Breast epithelium (tissue), 4 donors: ENCODE measurements at regions not wholly inside any gene's neighbourhood (a gene's known extent, or its start where the extent isn't known, plus 50 kb on each side); places are given as distances from the start of the nearest gene placed in this dataset.
"Not testable (repeated sequence)": the region's sequence is repeated elsewhere in the genome, so short reads cannot be mapped to it uniquely, and the experiment has no call there.

Experiments
- DNase-seq, 2 donors: peaks; one replicate each; pipeline ENCODE4 v3.0.0-alpha.2; 2019; ENCODE audit warnings: low spot score in 2 of 2
- H3K27ac ChIP-seq, 2 donors: fragments of 200-600 bp; sonication (generic) in 1 of 2; one replicate each; pipeline ENCODE4 v1.5.1; 2016 to 2019; ENCODE audit warnings: mild to moderate bottlenecking in 1 of 2
- H3K27me3 ChIP-seq, 2 donors: fragments of 200-600 bp; sonication (generic) in 1 of 2; one replicate each; pipeline versions ENCODE4 v1.5.1 to v1.6.0; 2017 to 2019; ENCODE audit warnings: control low read depth in 1 of 2, mild to moderate bottlenecking in 1 of 2
- H3K36me3 ChIP-seq: fragments of 200-600 bp; one replicate; pipeline ENCODE4 v1.5.1; 2019
- H3K4me1 ChIP-seq, 2 donors: fragments of 200-600 bp; sonication (generic); one replicate each; pipeline ENCODE4 v1.5.1; 2016 to 2019; ENCODE audit warnings: control low read depth in 1 of 2
- H3K4me3 ChIP-seq, 3 donors: fragments of 200-600 bp; sonication (generic); 1 replicate in 2 of 3; 2 replicates in 1 of 3; pipeline ENCODE4 v1.5.1; 2016 to 2019; ENCODE audit warnings: mild to moderate bottlenecking in 3 of 3, moderate library complexity in 2 of 3
- H3K9me3 ChIP-seq, 2 donors: fragments of 200-600 bp; sonication (generic) in 1 of 2; one replicate each; pipeline ENCODE4 v1.5.1; 2016 to 2019; ENCODE audit warnings: control low read depth in 1 of 2
- POLR2A ChIP-seq: fragments of 450-650 bp; IDR thresholded peaks from one replicate; pipeline ENCODE4 v1.6.1; 2016; ENCODE audit warnings: antibody characterized with exemption, mild to moderate bottlenecking, moderate library complexity
- POLR2AphosphoS5 ChIP-seq, 3 donors: sonication (generic); formaldehyde crosslinking; IDR thresholded peaks; one replicate each; pipeline ENCODE4 v1.6.1; 2017; ENCODE audit warnings: antibody characterized with exemption in 3 of 3
- intact Hi-C: fragments of 100-400 bp; cut with DNase I; formaldehyde crosslinking; loops from one replicate; pipeline ENCODE4 v1.15.1; 2023; ENCODE audit warnings: low total_unique reads
- TF ChIP-seq, protein P1 (sequence below), 3 donors: fragments of 450-650 bp; IDR thresholded peaks; one replicate each; pipeline ENCODE4 v1.5.1; 2016 to 2017; ENCODE audit warnings: antibody characterized with exemption in 3 of 3, mild to moderate bottlenecking in 3 of 3, moderate library complexity in 3 of 3

DNA sequence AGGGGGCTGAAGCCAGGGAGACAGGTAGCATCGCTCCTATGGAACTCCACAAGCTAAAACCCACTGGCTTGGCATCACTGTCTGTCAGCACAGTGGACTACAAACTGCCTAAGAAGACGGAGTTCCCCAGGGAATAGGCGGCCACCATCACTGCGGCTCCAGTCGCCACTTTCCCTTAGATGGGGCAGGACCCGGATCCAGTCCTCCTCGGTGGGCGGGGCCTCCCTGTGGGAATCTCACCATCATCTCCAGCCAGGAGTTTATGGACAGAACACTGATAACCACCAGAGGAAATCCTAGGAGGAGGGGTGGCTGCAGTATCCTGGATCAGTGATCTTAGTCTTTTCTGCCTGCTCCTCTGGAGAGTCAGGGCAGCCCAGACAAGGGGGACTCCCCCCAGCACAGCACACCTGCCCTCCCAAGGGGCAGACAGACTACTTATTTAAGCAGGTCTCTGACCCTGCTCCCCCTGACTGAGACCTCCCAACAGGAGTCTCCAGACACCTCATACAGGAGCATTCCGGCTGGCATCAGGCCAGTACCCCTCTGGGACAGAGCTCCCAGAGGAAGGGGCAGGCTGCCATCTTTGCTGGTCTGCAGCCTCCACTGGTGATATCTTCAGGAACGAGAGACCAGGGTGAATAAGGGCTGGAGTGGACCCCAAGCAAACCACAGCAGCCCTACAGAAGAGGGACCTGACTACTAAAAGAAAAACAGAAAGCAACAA is 435.6 kb upstream of the RASGRP1 start:
- TF ChIP-seq POLR2A (no peak), POLR2AphosphoS5 (IDR thresholded peaks at IDR 0.05) (no peak)
- TF ChIP-seq, protein P1, sequence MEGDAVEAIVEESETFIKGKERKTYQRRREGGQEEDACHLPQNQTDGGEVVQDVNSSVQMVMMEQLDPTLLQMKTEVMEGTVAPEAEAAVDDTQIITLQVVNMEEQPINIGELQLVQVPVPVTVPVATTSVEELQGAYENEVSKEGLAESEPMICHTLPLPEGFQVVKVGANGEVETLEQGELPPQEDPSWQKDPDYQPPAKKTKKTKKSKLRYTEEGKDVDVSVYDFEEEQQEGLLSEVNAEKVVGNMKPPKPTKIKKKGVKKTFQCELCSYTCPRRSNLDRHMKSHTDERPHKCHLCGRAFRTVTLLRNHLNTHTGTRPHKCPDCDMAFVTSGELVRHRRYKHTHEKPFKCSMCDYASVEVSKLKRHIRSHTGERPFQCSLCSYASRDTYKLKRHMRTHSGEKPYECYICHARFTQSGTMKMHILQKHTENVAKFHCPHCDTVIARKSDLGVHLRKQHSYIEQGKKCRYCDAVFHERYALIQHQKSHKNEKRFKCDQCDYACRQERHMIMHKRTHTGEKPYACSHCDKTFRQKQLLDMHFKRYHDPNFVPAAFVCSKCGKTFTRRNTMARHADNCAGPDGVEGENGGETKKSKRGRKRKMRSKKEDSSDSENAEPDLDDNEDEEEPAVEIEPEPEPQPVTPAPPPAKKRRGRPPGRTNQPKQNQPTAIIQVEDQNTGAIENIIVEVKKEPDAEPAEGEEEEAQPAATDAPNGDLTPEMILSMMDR (IDR thresholded peaks at IDR 0.05), result no peak
- Histone ChIP-seq H3K27ac (no peak overlapping the region), H3K4me1 (peaks cover 0 to 10% of the 10 kb centered on the region in 2 donors), H3K4me3 (no peak overlapping the region), H3K9me3 (no peaks in the 10 kb centered on the region), H3K27me3 (no peaks in the 10 kb centered on the region), H3K36me3 (no peaks in the 10 kb centered on the region)
- intact Hi-C loops, result no loop called here
- DNase-seq, result no peak

DNA sequence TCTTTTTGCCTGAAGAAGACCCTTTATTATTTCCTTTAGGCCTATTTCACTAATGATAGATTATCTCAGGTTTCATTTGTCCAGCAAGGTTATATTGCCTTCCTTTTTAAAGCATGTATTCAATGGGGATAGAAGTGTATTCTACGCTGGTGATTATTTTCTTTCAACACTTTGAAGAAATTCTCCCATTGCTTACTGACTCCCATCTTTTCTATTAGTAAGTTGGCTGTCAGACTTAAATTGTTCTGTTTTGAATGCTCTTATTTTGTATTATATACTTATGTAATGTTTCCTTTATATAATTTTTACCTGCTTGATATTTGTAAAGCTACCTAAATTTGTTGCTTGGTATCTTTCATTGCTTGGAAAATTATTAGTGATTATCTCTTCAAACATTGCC is 445.1 kb upstream of the RASGRP1 start:
- TF ChIP-seq, protein P1 (IDR thresholded peaks at IDR 0.05), result no peak
- no peak for TF ChIP-seq POLR2A
- TF ChIP-seq POLR2AphosphoS5 (IDR thresholded peaks at IDR 0.05), result no peak
- Histone ChIP-seq H3K4me3 (no peak overlapping the region), H3K4me1 (no peaks in the 10 kb centered on the region), H3K27ac (no peak overlapping the region), H3K27me3 (no peaks in the 10 kb centered on the region), H3K9me3 (peaks cover 0 to 33% of the 10 kb centered on the region in 2 donors), H3K36me3 (no peaks in the 10 kb centered on the region)
- DNase-seq, result no peak
- intact Hi-C loops, result no loop called here

DNA sequence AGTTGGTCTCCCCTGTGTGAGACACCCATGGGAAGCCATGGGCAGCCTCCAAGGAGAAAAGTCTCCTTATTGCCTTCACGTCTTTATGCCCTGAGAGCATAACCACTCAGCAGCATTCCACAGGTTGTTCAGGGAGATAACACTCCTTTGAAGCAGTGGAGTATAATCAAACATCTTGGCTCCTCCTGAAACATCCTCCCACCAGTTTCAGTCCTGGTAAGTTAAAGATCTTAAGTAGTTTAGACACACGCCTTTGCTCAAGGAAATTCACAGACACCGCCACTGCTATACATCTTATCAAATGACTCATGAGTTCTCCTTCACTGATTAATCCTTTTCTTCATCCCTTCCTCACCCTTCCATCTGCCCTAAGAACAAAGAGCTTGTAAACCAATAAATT is 446.5 kb upstream of the RASGRP1 start:
- H3K36me3 ChIP-seq, H3K4me3 ChIP-seq, H3K4me1 ChIP-seq, DNase-seq, H3K27me3 ChIP-seq, intact Hi-C loops, H3K27ac ChIP-seq: not testable (repeated sequence)
- H3K9me3 ChIP-seq, result peaks cover 0 to 31% of the 10 kb centered on the region in 2 donors

DNA sequence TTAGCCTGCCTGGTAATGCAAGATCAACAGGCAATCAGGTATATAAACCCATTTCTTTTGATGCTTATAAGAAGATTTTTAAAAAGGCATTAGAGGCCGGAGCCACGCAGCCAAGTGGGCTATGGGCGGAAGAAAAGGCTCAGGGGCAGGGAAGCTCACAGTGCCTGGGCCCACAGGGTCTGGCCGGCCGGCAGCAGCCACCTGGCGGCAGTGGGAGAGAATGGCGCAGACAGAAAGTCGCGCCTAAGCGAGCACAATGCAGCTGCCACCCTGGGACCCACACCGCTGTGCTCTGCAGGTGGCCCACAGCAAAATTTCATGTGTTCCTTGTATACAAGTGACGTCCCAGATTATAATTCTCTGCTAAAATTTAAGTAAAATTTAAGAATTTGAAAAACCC is 448.6 kb upstream of the RASGRP1 start:
- no peaks in the 10 kb centered on the region for H3K4me1 ChIP-seq
- TF ChIP-seq, protein P1 (IDR thresholded peaks at IDR 0.05), result no peak
- TF ChIP-seq POLR2AphosphoS5 (IDR thresholded peaks at IDR 0.05) (no peak), POLR2A (no peak)
- intact Hi-C loops, result no loop called here

DNA sequence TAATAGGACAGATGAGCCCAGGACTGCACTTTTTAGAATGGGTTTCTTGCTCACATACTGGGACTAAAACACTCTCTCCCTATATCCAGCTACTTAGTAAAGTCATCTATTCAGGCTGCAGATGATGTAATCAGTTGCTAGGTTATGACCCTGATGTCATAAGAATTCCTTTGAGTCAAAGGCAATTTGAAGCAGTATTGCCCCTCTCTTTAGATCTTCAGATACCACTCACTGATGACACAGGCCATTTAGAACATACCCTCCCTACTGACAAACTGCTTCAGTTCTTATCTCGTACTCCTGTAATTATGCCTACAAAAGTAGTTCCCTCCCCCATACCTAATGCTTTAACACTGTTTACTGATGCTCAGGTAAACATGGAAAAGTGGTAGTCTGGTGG is 450.1 kb upstream of the RASGRP1 start:
- no peak for DNase-seq
- intact Hi-C loops, result no loop called here
- H3K36me3 ChIP-seq, result no peaks in the 10 kb centered on the region
- TF ChIP-seq POLR2A, result no peak
- TF ChIP-seq, protein P1 (IDR thresholded peaks at IDR 0.05), result no peak
- no peak for TF ChIP-seq POLR2AphosphoS5 (IDR thresholded peaks at IDR 0.05)
- no peaks in the 10 kb centered on the region for H3K27me3 ChIP-seq
- no peak overlapping the region for H3K27ac ChIP-seq
- no peak overlapping the region for H3K4me3 ChIP-seq
- no peaks in the 10 kb centered on the region for H3K4me1 ChIP-seq
- H3K9me3 ChIP-seq, result peaks cover 0 to 8% of the 10 kb centered on the region in 2 donors

More for the DNA sequence above, 448.6 kb upstream of the RASGRP1 start:
- H3K27ac ChIP-seq, result no peak overlapping the region
- peaks cover 0 to 21% of the 10 kb centered on the region in 2 donors for H3K9me3 ChIP-seq
- no peaks in the 10 kb centered on the region for H3K36me3 ChIP-seq
- no peaks in the 10 kb centered on the region for H3K27me3 ChIP-seq
- no peak overlapping the region for H3K4me3 ChIP-seq
- DNase-seq, result no peak
